HG03175 (cell line): ENCODE measurements at regions not wholly inside any gene's neighbourhood (a gene's known extent, or its start where the extent isn't known, plus 50 kb on each side); places are given as distances from the start of the nearest gene placed in this dataset.

Source experiments
- ATAC-seq: cut with Tn5 transposase; IDR thresholded peaks from one replicate; pipeline ENCODE4 v1.9.1; 2021; ENCODE audit warnings: mild to moderate bottlenecking, moderate library complexity; ENCODE audit not compliant: unreplicated experiment

DNA sequence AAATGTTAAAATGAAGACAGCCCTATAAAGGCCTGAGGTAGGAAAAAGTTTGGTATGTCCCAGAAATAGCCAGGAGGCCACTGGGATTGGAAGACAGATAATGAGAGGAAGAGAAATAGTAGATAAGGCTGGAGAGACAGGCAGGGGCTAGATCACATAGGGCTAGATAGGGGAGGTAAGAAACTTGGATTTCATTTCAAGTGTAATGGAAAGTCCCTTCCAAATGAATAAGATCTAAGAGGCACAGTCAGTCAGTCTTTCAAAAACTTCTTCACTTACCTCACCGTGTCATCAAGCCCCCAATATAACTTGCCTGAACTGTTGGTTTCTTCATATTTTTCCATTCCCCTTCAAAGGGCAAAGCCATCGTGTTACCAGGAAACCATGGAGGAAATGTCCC is 121.8 kb downstream of the SPCS3 start:
- ATAC-seq = no peak

DNA sequence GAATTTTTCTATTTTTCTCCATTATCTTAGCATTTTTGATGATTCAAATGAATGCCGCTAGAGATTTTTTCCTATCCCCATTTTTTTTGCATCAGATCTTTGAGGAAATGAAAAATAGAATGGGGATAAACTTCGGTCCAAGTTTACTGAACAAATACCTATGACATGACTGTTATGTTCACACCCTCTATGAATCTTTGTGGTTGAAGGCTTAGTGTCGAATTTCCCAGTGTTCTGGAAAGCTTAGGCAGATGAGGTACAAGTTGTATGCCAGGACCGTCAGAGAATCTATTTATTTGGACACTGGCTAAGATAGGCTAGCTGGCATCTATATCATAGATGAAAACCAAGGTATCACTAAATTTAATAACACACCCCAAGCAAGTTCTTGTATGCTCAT is 123.4 kb downstream of the SPCS3 start:
- ATAC-seq = no peak

DNA sequence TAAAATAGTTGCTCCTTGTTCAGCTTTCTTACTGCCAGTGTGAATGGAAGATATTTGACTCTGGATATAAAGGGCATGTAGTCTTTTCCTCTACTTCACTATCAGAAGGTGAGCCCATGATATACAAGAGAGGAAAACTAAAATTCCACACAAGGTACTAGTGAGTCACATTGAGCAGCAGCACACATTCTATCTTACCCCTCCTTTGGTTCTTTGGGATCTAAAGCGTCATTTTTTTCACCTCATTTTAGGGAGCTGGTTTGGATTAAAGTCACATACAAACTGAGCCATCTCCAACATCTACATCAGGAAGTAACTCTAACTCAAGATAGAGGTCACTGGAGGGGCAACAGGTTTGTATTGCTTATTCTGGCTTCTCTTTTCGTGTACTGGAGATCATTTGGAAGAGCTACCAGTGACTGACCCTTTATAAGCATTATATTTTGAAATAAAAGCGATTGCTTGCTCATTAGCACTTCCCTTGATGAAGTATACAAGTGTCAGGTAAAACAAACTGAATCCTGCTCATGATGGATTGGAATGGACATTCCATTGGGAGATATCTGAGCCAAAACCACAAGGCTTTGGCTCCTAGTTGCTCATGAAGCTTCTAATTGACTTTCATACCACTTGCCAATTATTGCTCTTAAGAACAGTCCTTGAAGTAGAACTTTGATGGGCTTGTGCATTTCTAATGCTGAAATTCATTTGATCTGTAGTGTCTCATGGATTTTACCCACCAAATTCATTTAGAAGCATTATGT is 124.1 kb downstream of the SPCS3 start:
- ATAC-seq = no peak

DNA sequence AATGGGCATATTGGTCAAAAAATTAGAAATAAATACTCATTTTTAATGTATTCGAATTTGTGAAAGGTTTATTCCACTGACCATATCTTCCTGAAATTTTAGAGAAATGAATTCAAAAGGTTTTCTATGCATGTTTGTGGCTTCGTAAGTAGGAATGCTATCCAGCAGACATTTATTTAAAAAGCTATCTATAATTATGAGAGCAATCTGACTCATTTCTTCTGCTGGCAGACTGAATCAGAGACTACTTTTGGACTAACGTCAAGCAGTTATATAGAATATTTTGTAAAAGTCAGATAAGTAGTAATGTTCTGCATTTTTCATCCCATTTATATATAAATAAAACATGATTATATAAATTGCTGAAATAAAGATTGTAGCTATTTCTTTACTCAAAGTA is 125.0 kb downstream of the SPCS3 start:
- ATAC-seq = no peak

DNA sequence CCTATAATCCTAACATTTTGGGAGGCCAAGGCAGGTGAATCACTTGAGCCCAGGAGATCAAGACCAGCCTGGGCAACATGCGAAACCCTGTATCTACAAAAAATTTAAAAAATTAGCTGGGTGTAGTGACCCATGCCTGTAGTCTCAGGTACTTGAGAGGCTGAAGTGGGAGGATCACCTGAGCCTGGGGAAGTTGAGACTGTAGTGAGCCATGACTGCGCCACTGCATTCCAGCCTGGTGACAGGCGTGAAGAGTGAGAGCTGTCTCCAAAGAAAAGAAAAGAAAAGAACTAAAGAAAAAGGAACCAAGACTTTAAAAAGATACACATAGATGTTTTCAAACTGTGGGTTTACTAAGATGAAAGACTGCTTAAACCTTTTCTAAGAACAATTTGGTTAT is 129.0 kb downstream of the SPCS3 start:
- ATAC-seq = no peak

DNA sequence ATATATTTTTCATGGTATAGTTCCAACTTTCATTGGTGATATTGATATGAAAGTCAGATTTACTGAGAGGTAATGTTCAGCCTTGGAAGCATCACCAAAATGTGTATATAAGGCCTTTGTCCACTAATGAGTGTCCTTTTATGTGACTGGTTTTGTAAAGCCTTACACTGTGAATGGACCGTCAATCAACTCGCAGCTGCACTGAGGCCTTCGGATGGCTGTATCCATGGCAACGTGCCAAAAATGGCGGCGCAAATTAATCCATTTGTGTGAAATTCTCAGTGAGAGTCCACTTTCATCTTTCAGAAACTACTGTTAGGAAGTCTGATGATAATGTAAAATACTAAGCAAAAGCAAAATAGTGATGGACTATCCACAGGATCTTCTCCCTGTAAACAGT is 131.7 kb downstream of the SPCS3 start:
- ATAC-seq = no peak

DNA sequence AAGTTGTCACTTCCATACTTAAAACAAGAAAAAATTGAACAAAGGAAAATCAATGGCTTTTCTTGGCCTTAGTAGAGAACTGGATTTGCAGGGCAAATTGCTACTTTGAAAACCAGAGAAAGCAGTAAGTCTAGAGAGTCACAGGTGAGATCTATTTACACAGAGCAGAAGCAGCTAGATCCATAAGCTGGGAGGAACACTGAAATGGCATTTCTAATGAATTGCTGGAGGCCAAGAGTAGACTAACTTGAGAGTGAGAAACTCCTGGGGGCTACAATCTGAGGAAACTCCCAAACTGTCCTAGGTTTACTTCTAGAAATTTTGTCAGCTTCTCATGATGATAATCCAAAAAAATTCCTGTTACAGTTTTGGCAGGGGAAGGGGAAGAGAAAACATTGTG is 133.3 kb downstream of the SPCS3 start:
- no peak for ATAC-seq

GRCh38 chr4:176453658-176454057 is 133.9 kb downstream of the SPCS3 start:
- ATAC-seq = no peak

GRCh38 chr4:176464748-176465147 is 145.0 kb downstream of the SPCS3 start:
- peak; percentile 97 for ATAC-seq

- ATAC-seq = no peak
These were observed 147.2 kb downstream of the SPCS3 start for GRCh38 chr4:176467001-176467400.

DNA sequence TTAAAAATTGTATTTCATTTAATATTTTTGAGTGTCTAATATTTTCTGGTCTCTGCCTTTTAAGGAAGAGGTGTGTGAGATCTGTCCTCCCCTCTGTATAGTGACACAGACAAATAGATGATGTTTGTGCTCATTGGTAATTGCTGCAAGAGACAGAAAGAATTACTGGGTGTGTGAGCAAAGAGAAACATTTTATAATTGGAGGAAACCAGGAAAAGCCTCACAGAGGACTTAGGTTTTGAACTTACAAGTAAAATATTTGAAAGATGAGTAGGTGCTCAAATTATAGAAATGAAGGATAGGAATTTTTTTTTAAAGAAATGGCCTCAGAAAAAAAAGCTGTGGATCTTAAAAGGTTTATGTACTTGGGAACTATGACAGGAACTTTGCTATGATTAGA is 149.8 kb downstream of the SPCS3 start:
- no peak for ATAC-seq

DNA sequence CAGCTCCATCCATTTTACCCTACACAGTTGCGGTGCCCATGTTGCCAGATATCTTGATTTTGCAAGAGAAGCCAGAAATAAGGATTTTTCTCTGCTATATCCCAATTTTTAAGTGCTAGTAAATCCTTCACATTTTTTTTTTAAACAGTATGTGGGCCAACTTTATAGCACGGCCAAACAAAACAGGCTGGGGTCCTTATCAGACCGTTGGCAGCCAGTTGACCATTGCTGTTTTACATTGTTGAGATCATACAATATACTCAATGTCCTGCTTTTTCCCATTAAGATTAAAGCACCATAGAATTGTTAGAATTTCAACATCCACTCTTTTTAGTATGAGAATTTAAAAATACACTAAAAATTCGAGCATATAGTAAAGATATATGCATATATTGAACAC is 150.9 kb downstream of the SPCS3 start:
- no peak for ATAC-seq

- no peak for ATAC-seq
These were observed 155.3 kb downstream of the SPCS3 start for GRCh38 chr4:176475067-176475466.

DNA sequence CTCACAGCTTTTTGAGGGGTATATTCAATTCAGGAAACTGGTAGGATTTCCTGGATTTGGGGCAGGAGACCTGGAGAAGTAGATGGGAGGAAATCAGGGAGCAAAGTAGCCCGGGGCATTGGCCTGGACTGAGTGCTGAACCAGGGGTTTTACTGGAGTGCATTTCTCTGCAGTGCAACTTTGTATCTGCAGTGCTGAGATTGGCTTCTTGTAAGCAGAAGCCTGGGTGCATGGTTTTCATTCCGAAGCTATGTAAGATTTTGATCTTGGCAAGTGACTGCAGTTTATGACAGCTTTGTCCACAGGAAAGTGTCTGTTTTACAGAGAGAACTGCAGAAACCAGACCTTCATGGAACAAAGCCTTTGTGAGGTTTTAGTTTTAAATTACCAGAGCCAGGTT is 158.3 kb downstream of the SPCS3 start:
- no peak for ATAC-seq

DNA sequence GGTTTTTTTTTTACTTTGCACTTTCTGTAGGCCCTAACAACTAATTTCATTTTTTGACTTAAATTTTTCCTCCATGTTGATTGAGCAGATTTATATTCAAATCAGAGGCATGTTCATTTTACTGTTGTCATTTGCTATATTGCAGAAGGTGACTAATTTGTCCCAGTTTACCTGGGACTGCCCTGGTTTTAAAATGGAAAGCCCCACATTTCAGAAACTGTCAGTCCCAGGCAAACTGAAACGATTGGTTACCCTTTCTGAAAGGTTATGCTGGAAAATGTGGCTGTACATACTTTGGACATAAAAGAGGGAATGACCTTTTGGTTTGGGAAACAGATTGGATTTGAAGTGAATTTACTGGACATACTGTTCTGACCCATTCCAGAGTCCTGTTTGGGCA is 160.0 kb downstream of the SPCS3 start:
- no peak for ATAC-seq

GRCh38 chr4:176482972-176483371 is 163.2 kb downstream of the SPCS3 start:
- no peak for ATAC-seq

GRCh38 chr4:176484301-176484984 is 164.7 kb downstream of the SPCS3 start:
- no peak for ATAC-seq

DNA sequence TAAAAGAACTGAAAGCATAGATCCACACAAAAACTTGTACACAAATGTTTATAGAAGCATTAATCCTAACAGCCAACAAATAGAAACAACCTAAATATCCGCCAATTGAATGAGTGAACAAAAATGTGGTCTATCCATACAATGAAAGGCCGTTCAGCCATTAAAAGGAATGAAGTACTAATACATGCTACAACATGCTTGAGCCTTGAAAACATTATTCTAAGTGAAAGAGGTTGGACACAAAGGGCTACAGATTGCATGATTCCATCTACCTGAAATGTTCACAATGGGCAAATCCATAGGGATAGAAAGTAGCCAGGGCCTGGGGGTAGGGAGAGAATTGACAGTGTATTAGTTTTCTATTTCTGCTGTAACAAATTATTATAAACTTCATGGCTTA is 169.2 kb downstream of the SPCS3 start:
- ATAC-seq = no peak

- peak; percentile 100 for ATAC-seq
These were observed 173.0 kb downstream of the SPCS3 start for GRCh38 chr4:176492646-176493302.

DNA sequence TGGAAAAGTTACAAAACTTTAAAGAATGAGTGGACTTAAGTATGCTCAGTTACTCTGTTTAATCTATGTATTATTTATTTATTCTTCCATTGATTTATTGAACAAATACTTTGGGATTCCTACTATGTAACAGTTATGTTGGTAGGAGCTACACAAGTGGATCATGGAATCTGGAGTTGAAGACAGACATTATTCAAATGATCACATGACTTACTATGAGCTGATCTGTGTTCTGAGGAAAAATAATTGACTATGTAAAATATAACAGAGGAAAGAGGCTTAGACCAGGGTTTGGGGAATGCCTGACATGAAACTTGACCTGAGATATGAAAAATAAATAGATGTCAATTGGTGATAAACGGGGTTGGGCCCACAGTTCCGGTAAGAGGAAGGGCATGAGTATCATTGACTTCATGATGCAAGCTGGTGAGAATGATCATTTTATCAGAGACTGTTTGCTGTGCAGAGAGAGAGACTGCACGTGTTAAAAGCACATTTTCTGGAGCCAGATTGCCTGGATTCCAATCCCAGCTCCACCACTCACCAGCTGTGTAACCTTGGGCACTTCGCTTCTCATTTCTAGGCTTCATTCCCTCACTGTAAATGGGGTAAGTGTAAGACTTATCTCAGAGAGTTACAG is 179.0 kb downstream of the SPCS3 start:
- ATAC-seq = no peak

GRCh38 chr4:176499518-176499917 is 179.8 kb downstream of the SPCS3 start:
- no peak for ATAC-seq

GRCh38 chr4:176500894-176501293 is 181.1 kb downstream of the SPCS3 start:
- ATAC-seq = no peak
